ENCODE measurements at regions not wholly inside any gene's neighbourhood (a gene's known extent, or its start where the extent isn't known, plus 50 kb on each side); places are given as distances from the start of the nearest gene placed in this dataset.
"Not testable (repeated sequence)": the region's sequence is repeated elsewhere in the genome, so short reads cannot be mapped to it uniquely, and the experiment has no call there.

GRCh38 chr7:150183602-150184001 lies 139.6 kb upstream of the LRRC61 start:
- POLR2A ChIA-PET; H3K27ac ChIP-seq (ENCODE audit: low read depth in 1 of 2, low read length in 2 of 2); H3K4me3 Mint-ChIP-seq; intact Hi-C loops (cut with DNase I, micrococcal nuclease); H3K36me3 ChIP-seq (ENCODE audit: insufficient read depth, low read length); H3K4me3 ChIP-seq (ENCODE audit: low read length); H3K4me1 Mint-ChIP-seq (ENCODE audit: low read depth); H3K36me3 Mint-ChIP-seq (ENCODE audit: low read depth); DNase-seq; H3K9me3 ChIP-seq (ENCODE audit: control insufficient read depth in 1 of 2, insufficient read depth in 1 of 2, low read length in 2 of 2); H3K27ac Mint-ChIP-seq; H3K27me3 Mint-ChIP-seq; H3K27me3 ChIP-seq (ENCODE audit: control insufficient read depth in 1 of 2, insufficient read depth in 2 of 2, low read length in 2 of 2); H3K4me1 ChIP-seq (ENCODE audit: insufficient read depth, low read length); H3K9me3 Mint-ChIP-seq; ATAC-seq (ENCODE audit: poor library complexity); CTCF ChIA-PET: not testable (repeated sequence)

DNA sequence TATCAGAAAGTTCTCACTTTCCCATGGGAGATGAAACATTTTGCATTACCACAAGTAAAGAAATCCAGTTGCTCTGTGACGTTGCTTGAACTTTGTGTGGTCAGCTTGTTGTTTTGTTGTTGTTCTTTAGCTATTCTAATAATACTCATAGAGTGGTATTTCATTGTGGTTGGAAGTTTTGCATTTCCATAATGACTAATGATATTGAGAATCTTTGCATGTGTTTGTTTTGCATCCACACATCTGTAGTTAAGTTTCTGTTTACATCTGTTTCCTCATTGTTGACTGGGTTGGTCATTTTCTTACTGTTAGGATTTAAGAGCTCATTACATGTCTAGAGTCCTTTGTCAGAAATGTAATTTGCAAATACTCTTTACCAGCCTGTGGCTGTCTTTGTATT lies 133.2 kb upstream of the LRRC61 start:
- CTCF ChIA-PET; H3K4me1 ChIP-seq (ENCODE audit: insufficient read depth, low read length); H3K36me3 Mint-ChIP-seq (ENCODE audit: low read depth); H3K27ac Mint-ChIP-seq; POLR2A ChIA-PET; H3K4me3 Mint-ChIP-seq; H3K4me1 Mint-ChIP-seq (ENCODE audit: low read depth); H3K27me3 ChIP-seq (ENCODE audit: control insufficient read depth in 1 of 2, insufficient read depth in 2 of 2, low read length in 2 of 2); ATAC-seq (ENCODE audit: poor library complexity); H3K4me3 ChIP-seq (ENCODE audit: low read length); H3K27me3 Mint-ChIP-seq; H3K9me3 ChIP-seq (ENCODE audit: control insufficient read depth in 1 of 2, insufficient read depth in 1 of 2, low read length in 2 of 2); intact Hi-C loops (cut with DNase I, micrococcal nuclease); H3K27ac ChIP-seq (ENCODE audit: low read depth in 1 of 2, low read length in 2 of 2); H3K9me3 Mint-ChIP-seq; DNase-seq; H3K36me3 ChIP-seq (ENCODE audit: insufficient read depth, low read length): not testable (repeated sequence)

- H3K27me3 Mint-ChIP-seq; ATAC-seq (ENCODE audit: poor library complexity); CTCF ChIA-PET; intact Hi-C loops (cut with DNase I, micrococcal nuclease); DNase-seq; H3K9me3 Mint-ChIP-seq; H3K36me3 ChIP-seq (ENCODE audit: insufficient read depth, low read length); H3K4me3 Mint-ChIP-seq; H3K36me3 Mint-ChIP-seq (ENCODE audit: low read depth); H3K4me3 ChIP-seq (ENCODE audit: low read length); H3K4me1 ChIP-seq (ENCODE audit: insufficient read depth, low read length); H3K9me3 ChIP-seq (ENCODE audit: control insufficient read depth in 1 of 2, insufficient read depth in 1 of 2, low read length in 2 of 2); POLR2A ChIA-PET; H3K27ac ChIP-seq (ENCODE audit: low read depth in 1 of 2, low read length in 2 of 2); H3K27me3 ChIP-seq (ENCODE audit: control insufficient read depth in 1 of 2, insufficient read depth in 2 of 2, low read length in 2 of 2); H3K4me1 Mint-ChIP-seq (ENCODE audit: low read depth); H3K27ac Mint-ChIP-seq: not testable (repeated sequence)
These were observed 130.6 kb upstream of the LRRC61 start for GRCh38 chr7:150192541-150192940.

DNA sequence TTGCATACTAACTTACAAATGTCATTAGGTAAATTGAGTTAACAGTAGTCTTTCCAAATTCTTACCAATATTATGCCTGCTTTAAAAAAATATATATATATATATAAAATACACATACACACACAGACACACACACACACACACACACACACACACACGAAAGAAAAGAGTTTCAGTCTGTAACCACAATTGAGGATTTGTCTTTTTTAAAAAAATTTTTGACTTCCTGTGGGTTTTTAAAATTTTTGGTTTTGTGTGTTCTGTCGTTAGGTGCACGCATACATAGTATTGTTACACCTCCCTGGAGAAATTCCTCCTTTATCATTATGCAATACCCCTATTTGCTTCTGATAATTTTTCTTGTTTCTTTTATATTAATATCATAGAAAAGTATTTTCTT lies 129.3 kb upstream of the LRRC61 start:
- not testable (repeated sequence) for H3K4me3 Mint-ChIP-seq; H3K4me1 Mint-ChIP-seq (ENCODE audit: low read depth)

More for the DNA sequence above, 129.3 kb upstream of the LRRC61 start:
- H3K36me3 ChIP-seq (ENCODE audit: insufficient read depth, low read length); H3K9me3 ChIP-seq (ENCODE audit: control insufficient read depth in 1 of 2, insufficient read depth in 1 of 2, low read length in 2 of 2); H3K27ac ChIP-seq (ENCODE audit: low read depth in 1 of 2, low read length in 2 of 2); H3K27ac Mint-ChIP-seq; H3K27me3 ChIP-seq (ENCODE audit: control insufficient read depth in 1 of 2, insufficient read depth in 2 of 2, low read length in 2 of 2); H3K4me1 ChIP-seq (ENCODE audit: insufficient read depth, low read length); H3K27me3 Mint-ChIP-seq; H3K4me3 ChIP-seq (ENCODE audit: low read length); H3K36me3 Mint-ChIP-seq (ENCODE audit: low read depth); POLR2A ChIA-PET; CTCF ChIA-PET; H3K9me3 Mint-ChIP-seq; intact Hi-C loops (cut with DNase I, micrococcal nuclease): not testable (repeated sequence)
- ATAC-seq (ENCODE audit: poor library complexity), result peak; percentile 37
- peak in 3 of 14 experiments; percentile 5 to 49 (median 21) for DNase-seq

All from CD4-positive, alpha-beta T cell (primary cell).